ENCODE measurements at regions not wholly inside any gene's neighbourhood (a gene's known extent, or its start where the extent isn't known, plus 50 kb on each side); places are given as distances from the start of the nearest gene placed in this dataset.

GRCh38 chr6:166712286-166713228, 85.5 kb upstream of the RPS6KA2 start:
- TF ChIP-seq CTCF (IDR thresholded peaks at IDR 0.05; ENCODE audit: extremely low read depth in 1 of 2, insufficient read depth in 1 of 2, low read depth in 1 of 2, low read length in 2 of 2) (no peak), POLR2AphosphoS5 (IDR thresholded peaks at IDR 0.05; ENCODE audit: insufficient read depth, low read depth, low read length) (no peak), POLR2A (IDR thresholded peaks at IDR 0.05; ENCODE audit: low read depth, low read length) (no peak), FOS (IDR thresholded peaks at IDR 0.05; ENCODE audit: borderline replicate concordance, insufficient read depth, low read length) (no peak)

Data from endothelial cell of umbilical vein (primary cell).